Esophagus squamous epithelium (tissue), 4 donors: ENCODE measurements at regions not wholly inside any gene's neighbourhood (a gene's known extent, or its start where the extent isn't known, plus 50 kb on each side); places are given as distances from the start of the nearest gene placed in this dataset.

Experiments used
- POLR2A ChIP-seq, 4 donors: fragments of 450-650 bp; IDR thresholded peaks; one replicate each; pipeline ENCODE4 v1.6.1; 2017; ENCODE audit warnings: antibody characterized with exemption in 4 of 4, mild to moderate bottlenecking in 4 of 4, moderate library complexity in 3 of 4
- TF ChIP-seq, protein P1 (sequence below), 6 experiments: fragments of 450-650 bp in 4 of 6; fragments of 200-600 bp in 2 of 6; sonication (generic) in 2 of 6; IDR thresholded peaks; one replicate each; pipeline ENCODE4 v1.5.1; 2016 to 2019; ENCODE audit warnings: antibody characterized with exemption in 6 of 6, mild to moderate bottlenecking in 4 of 6, moderate library complexity in 4 of 6

DNA sequence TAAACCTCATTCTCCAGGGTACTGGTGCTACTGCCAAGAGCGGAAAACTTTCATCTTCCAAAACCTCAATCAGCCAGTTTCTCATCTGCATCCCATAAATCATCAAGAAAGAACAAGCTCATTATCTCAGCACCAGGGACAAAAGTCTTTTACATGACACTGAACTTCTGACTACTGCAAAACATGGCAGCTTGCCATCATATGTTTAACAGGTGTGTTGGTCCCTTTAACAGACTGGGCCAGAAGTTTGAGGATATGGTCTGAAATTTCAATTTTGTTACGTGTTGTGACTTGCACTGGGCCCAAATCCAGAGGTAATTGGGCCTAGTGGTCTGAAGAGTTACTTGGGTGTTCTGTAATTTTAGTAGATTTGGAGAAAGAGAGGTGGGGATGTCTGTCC, 305.4 kb upstream of the SEL1L start:
- TF ChIP-seq, protein P1, sequence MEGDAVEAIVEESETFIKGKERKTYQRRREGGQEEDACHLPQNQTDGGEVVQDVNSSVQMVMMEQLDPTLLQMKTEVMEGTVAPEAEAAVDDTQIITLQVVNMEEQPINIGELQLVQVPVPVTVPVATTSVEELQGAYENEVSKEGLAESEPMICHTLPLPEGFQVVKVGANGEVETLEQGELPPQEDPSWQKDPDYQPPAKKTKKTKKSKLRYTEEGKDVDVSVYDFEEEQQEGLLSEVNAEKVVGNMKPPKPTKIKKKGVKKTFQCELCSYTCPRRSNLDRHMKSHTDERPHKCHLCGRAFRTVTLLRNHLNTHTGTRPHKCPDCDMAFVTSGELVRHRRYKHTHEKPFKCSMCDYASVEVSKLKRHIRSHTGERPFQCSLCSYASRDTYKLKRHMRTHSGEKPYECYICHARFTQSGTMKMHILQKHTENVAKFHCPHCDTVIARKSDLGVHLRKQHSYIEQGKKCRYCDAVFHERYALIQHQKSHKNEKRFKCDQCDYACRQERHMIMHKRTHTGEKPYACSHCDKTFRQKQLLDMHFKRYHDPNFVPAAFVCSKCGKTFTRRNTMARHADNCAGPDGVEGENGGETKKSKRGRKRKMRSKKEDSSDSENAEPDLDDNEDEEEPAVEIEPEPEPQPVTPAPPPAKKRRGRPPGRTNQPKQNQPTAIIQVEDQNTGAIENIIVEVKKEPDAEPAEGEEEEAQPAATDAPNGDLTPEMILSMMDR (IDR thresholded peaks at IDR 0.05) = no peak
- TF ChIP-seq POLR2A (IDR thresholded peaks at IDR 0.05) = no peak
